ENCODE measurements at regions not wholly inside any gene's neighbourhood (a gene's known extent, or its start where the extent isn't known, plus 50 kb on each side); places are given as distances from the start of the nearest gene placed in this dataset.

GRCh38 chr13:22095794-22096193 is 424.9 kb downstream of the FGF9 start:
- H3K27ac ChIP-seq (ENCODE audit: low read depth, low read length): no peak overlapping the region
- ChIA-PET CTCF (no interaction called here), POLR2A (no interaction called here), RAD21 (ENCODE audit: low non-redundant PET in 1 of 2, low total read pairs in 2 of 2, uncharacterized antibody in 2 of 2, unreplicated experiment in 2 of 2) (no interaction called here)
- no peaks in the 10 kb centered on the region for H4K20me1 ChIP-seq (ENCODE audit: insufficient read depth)
- intact Hi-C loops (cut with micrococcal nuclease): no loop called here
- no peak for ATAC-seq
- H3K4me1 ChIP-seq (ENCODE audit: control insufficient read depth in 1 of 2, insufficient read depth in 2 of 2, low read length in 2 of 2): no peaks in the 10 kb centered on the region
- no peaks in the 10 kb centered on the region for H3K36me3 ChIP-seq (ENCODE audit: control insufficient read depth in 1 of 2, insufficient read depth in 2 of 2, low read length in 2 of 2)
- TF ChIP-seq ZFX (IDR thresholded peaks at IDR 0.05) (no peak), ATF3 (IDR thresholded peaks at IDR 0.05) (no peak), ZBTB33 (IDR thresholded peaks at IDR 0.05; ENCODE audit: extremely low read depth, insufficient replicate concordance, low read length) (no peak), POLR2AphosphoS5 (IDR thresholded peaks at IDR 0.05; ENCODE audit: low read depth, low read length) (no peak), SIN3A (IDR thresholded peaks at IDR 0.05; ENCODE audit: low read depth) (no peak), CTCF (IDR thresholded peaks at IDR 0.05 in 2 of 3, conservative IDR thresholded peaks at IDR 0.05 in 1 of 3; ENCODE audit: borderline replicate concordance in 1 of 3, insufficient read depth in 1 of 3, low read depth in 2 of 3, low read length in 2 of 3) (no peak), JUND (IDR thresholded peaks at IDR 0.05) (no peak), CEBPB (IDR thresholded peaks at IDR 0.05; ENCODE audit: low read depth) (no peak), SP1 (IDR thresholded peaks at IDR 0.05; ENCODE audit: low read depth) (no peak), ZNF274 (IDR thresholded peaks at IDR 0.05; ENCODE audit: low read depth, low read length) (no peak), CBX3 (IDR thresholded peaks at IDR 0.05; ENCODE audit: low read depth) (no peak), EGR1 (IDR thresholded peaks at IDR 0.05; ENCODE audit: low read depth) (no peak), TCF7L2 (IDR thresholded peaks at IDR 0.05; ENCODE audit: borderline replicate concordance, extremely low read depth, insufficient read depth, insufficient read length) (no peak)
- H3K9me3 ChIP-seq (ENCODE audit: control insufficient read depth in 1 of 2, insufficient read depth in 1 of 2, low read depth in 1 of 2, low read length in 2 of 2): no peaks in the 10 kb centered on the region
- H3K27me3 ChIP-seq (ENCODE audit: insufficient read depth, low read length): no peaks in the 10 kb centered on the region
- H3K9me2 ChIP-seq (ENCODE audit: insufficient read depth): no peaks in the 10 kb centered on the region
- H2AFZ ChIP-seq (ENCODE audit: low read depth, low read length, poor library complexity, severe bottlenecking): no peak overlapping the region
- no TSS peak for BruUV-seq (replicated peaks)
- no peak overlapping the region for H3K4me3 ChIP-seq (replicated peaks in 1 of 2; ENCODE audit: low read depth in 1 of 2, low read length in 2 of 2)
- H3K79me2 ChIP-seq (ENCODE audit: insufficient read depth, low read length): no peaks in the 10 kb centered on the region
- no peak for DNase-seq (ENCODE audit: low read depth, low spot score)
- H3K4me2 ChIP-seq (ENCODE audit: low read length): no peak overlapping the region
- no peak overlapping the region for H3K9ac ChIP-seq (ENCODE audit: low read length)

Data from HCT116 (cell line).